ENCODE measurements at regions not wholly inside any gene's neighbourhood (a gene's known extent, or its start where the extent isn't known, plus 50 kb on each side); places are given as distances from the start of the nearest gene placed in this dataset.

- Histone ChIP-seq H3K36me3 (ENCODE audit: control insufficient read depth, insufficient read depth, low read length) (no peaks in the 10 kb centered on the region), H3K27me3 (ENCODE audit: control insufficient read depth, insufficient read depth, low read length) (no peaks in the 10 kb centered on the region), H3K4me3 (ENCODE audit: low read depth, low read length) (no peak overlapping the region)
- POLR2A ChIA-PET, result no interaction called here
- CTCF ChIA-PET, result interaction anchor here (0.9 kb wide), 1 partner anchor 11 kb away, joined by 3 read pairs; no protein-coding TSS in a partner anchor
- no peak for DNase-seq (ENCODE audit: low read depth)
- no peak for TF ChIP-seq CTCF (IDR thresholded peaks at IDR 0.05; ENCODE audit: insufficient read depth, low read depth, low read length)
Observed at GRCh38 chr16:80367037-80367658, 173.6 kb upstream of the DYNLRB2 start.

DNA sequence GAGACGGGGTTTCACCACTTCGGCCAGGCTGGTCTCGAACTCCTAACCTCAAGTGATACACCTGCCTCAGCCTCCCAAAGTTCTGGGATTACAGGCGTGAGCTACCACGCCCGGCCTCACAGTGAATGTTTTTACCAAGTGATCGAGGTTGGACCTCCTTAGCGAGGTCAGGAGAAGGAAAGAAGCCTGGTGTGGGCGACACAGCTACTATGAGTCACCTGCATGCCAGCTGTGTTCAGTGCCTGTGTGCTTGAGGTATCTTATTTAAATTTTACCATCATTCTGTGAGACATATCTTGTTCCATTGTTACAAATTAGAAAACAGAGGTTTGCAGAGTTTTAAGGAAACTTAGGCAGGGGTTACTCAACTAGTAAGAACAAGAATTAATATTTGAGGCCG, 174.8 kb upstream of the DYNLRB2 start:
- H3K27me3 ChIP-seq (ENCODE audit: control insufficient read depth, insufficient read depth, low read length), result no peaks in the 10 kb centered on the region
- H3K4me3 ChIP-seq (ENCODE audit: low read depth, low read length), result no peak overlapping the region
- POLR2A ChIA-PET, result no interaction called here
- CTCF ChIA-PET, result no interaction called here
- H3K36me3 ChIP-seq (ENCODE audit: control insufficient read depth, insufficient read depth, low read length), result no peaks in the 10 kb centered on the region
- no peak for DNase-seq (ENCODE audit: low read depth)
- TF ChIP-seq CTCF (IDR thresholded peaks at IDR 0.05; ENCODE audit: insufficient read depth, low read depth, low read length), result no peak

- no peak for TF ChIP-seq CTCF (IDR thresholded peaks at IDR 0.05; ENCODE audit: insufficient read depth, low read depth, low read length)
- no peak overlapping the region for H3K4me3 ChIP-seq (ENCODE audit: low read depth, low read length)
- CTCF ChIA-PET, result no interaction called here
- no peak for DNase-seq (ENCODE audit: low read depth)
- no peaks in the 10 kb centered on the region for H3K36me3 ChIP-seq (ENCODE audit: control insufficient read depth, insufficient read depth, low read length)
- H3K27me3 ChIP-seq (ENCODE audit: control insufficient read depth, insufficient read depth, low read length), result no peaks in the 10 kb centered on the region
- POLR2A ChIA-PET, result no interaction called here
Observed at GRCh38 chr16:80362816-80363215, 178.0 kb upstream of the DYNLRB2 start.

GRCh38 chr16:80356365-80356764, 184.4 kb upstream of the DYNLRB2 start:
- Histone ChIP-seq H3K36me3 (ENCODE audit: control insufficient read depth, insufficient read depth, low read length) (no peaks in the 10 kb centered on the region), H3K27me3 (ENCODE audit: control insufficient read depth, insufficient read depth, low read length) (no peaks in the 10 kb centered on the region), H3K4me3 (ENCODE audit: low read depth, low read length) (no peak overlapping the region)
- TF ChIP-seq CTCF (IDR thresholded peaks at IDR 0.05; ENCODE audit: insufficient read depth, low read depth, low read length), result no peak
- ChIA-PET POLR2A (interaction anchor here (0.6 kb wide), 1 partner anchor 8 kb away, joined by 3 read pairs; no protein-coding TSS in a partner anchor), CTCF (no interaction called here)
- DNase-seq (ENCODE audit: low read depth), result no peak

DNA sequence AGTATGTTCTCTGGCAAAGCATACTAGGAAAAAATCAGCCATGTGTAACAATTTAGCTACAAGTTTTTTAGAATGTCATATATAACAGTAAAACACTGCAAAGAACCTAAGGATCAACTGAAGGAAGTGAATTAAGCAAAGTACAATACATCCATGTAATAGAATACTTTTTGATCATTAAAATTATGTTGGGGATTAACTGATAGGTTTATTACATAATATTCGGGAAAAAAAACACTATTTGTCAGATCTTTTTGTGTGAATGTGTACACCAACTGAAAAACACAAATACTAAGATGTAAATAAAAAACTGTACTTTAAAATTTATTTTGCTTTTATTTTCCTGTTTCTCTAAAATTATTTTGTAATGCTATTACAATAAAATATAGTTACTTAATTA, 185.5 kb upstream of the DYNLRB2 start:
- no peak for TF ChIP-seq CTCF (IDR thresholded peaks at IDR 0.05; ENCODE audit: insufficient read depth, low read depth, low read length)
- H3K27me3 ChIP-seq (ENCODE audit: control insufficient read depth, insufficient read depth, low read length), result no peaks in the 10 kb centered on the region
- ChIA-PET CTCF (no interaction called here), POLR2A (no interaction called here)
- H3K36me3 ChIP-seq (ENCODE audit: control insufficient read depth, insufficient read depth, low read length), result no peaks in the 10 kb centered on the region
- H3K4me3 ChIP-seq (ENCODE audit: low read depth, low read length), result no peak overlapping the region
- no peak for DNase-seq (ENCODE audit: low read depth)

All from BJ (cell line).